ENCODE measurements at regions not wholly inside any gene's neighbourhood (a gene's known extent, or its start where the extent isn't known, plus 50 kb on each side); places are given as distances from the start of the nearest gene placed in this dataset.

DNA sequence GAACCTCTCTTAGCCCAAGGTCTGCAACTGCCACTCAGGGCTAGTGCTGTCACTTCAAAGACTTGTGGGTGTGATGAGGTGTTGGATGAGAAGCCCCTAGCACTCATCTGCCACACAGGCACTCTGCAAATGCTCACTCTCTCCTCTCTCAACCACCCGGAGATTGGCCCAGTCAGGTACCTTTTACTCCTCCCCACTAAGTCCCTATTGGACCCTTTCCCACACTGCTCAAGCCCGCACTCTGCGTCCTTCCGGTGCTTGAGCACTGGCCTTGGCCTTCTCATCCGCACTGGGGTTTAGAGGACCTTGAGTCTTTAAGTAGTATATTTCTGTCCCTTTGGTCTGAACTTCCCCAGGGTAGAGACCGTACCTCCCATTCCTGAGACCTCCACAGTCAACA, 308.0 kb downstream of the NXPE2 start:
- DNase-seq (ENCODE audit: low read depth, low spot score), result no peak
- BruUV-seq (replicated peaks), result no TSS peak
- Histone ChIP-seq H3K9ac (ENCODE audit: low read length) (no peak overlapping the region), H3K9me2 (ENCODE audit: insufficient read depth) (no peaks in the 10 kb centered on the region), H2AFZ (ENCODE audit: low read depth, low read length, poor library complexity, severe bottlenecking) (no peak overlapping the region), H3K27ac (ENCODE audit: low read depth, low read length) (no peak overlapping the region), H3K4me3 (replicated peaks in 1 of 2; ENCODE audit: low read depth in 1 of 2, low read length in 2 of 2) (no peak overlapping the region), H3K79me2 (ENCODE audit: insufficient read depth, low read length) (no peaks in the 10 kb centered on the region), H3K9me3 (ENCODE audit: control insufficient read depth in 1 of 2, insufficient read depth in 1 of 2, low read depth in 1 of 2, low read length in 2 of 2) (peaks cover 0 to 7% of the 10 kb centered on the region in 2 experiments; a peak in 2 of 4 replicates), H4K20me1 (ENCODE audit: insufficient read depth) (no peaks in the 10 kb centered on the region), H3K27me3 (ENCODE audit: insufficient read depth, low read length) (no peaks in the 10 kb centered on the region), H3K4me1 (ENCODE audit: control insufficient read depth in 1 of 2, insufficient read depth in 2 of 2, low read length in 2 of 2) (no peaks in the 10 kb centered on the region), H3K4me2 (ENCODE audit: low read length) (no peak overlapping the region), H3K36me3 (ENCODE audit: control insufficient read depth in 1 of 2, insufficient read depth in 2 of 2, low read length in 2 of 2) (no peaks in the 10 kb centered on the region)
- no peak for TF ChIP-seq ZNF274 (IDR thresholded peaks at IDR 0.05; ENCODE audit: low read depth, low read length)
- TF ChIP-seq CEBPB (IDR thresholded peaks at IDR 0.05; ENCODE audit: low read depth), result no peak
- TF ChIP-seq EZH2 (IDR thresholded peaks at IDR 0.05), result no peak
- TF ChIP-seq, protein P1, sequence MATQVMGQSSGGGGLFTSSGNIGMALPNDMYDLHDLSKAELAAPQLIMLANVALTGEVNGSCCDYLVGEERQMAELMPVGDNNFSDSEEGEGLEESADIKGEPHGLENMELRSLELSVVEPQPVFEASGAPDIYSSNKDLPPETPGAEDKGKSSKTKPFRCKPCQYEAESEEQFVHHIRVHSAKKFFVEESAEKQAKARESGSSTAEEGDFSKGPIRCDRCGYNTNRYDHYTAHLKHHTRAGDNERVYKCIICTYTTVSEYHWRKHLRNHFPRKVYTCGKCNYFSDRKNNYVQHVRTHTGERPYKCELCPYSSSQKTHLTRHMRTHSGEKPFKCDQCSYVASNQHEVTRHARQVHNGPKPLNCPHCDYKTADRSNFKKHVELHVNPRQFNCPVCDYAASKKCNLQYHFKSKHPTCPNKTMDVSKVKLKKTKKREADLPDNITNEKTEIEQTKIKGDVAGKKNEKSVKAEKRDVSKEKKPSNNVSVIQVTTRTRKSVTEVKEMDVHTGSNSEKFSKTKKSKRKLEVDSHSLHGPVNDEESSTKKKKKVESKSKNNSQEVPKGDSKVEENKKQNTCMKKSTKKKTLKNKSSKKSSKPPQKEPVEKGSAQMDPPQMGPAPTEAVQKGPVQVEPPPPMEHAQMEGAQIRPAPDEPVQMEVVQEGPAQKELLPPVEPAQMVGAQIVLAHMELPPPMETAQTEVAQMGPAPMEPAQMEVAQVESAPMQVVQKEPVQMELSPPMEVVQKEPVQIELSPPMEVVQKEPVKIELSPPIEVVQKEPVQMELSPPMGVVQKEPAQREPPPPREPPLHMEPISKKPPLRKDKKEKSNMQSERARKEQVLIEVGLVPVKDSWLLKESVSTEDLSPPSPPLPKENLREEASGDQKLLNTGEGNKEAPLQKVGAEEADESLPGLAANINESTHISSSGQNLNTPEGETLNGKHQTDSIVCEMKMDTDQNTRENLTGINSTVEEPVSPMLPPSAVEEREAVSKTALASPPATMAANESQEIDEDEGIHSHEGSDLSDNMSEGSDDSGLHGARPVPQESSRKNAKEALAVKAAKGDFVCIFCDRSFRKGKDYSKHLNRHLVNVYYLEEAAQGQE (IDR thresholded peaks at IDR 0.05; ENCODE audit: low read depth), result no peak
- TF ChIP-seq, protein P2, sequence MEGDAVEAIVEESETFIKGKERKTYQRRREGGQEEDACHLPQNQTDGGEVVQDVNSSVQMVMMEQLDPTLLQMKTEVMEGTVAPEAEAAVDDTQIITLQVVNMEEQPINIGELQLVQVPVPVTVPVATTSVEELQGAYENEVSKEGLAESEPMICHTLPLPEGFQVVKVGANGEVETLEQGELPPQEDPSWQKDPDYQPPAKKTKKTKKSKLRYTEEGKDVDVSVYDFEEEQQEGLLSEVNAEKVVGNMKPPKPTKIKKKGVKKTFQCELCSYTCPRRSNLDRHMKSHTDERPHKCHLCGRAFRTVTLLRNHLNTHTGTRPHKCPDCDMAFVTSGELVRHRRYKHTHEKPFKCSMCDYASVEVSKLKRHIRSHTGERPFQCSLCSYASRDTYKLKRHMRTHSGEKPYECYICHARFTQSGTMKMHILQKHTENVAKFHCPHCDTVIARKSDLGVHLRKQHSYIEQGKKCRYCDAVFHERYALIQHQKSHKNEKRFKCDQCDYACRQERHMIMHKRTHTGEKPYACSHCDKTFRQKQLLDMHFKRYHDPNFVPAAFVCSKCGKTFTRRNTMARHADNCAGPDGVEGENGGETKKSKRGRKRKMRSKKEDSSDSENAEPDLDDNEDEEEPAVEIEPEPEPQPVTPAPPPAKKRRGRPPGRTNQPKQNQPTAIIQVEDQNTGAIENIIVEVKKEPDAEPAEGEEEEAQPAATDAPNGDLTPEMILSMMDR (IDR thresholded peaks at IDR 0.05 in 2 of 3, conservative IDR thresholded peaks at IDR 0.05 in 1 of 3; ENCODE audit: borderline replicate concordance in 1 of 3, insufficient read depth in 1 of 3, low read depth in 2 of 3, low read length in 2 of 3), result no peak
- no peak for TF ChIP-seq ZBTB33 (IDR thresholded peaks at IDR 0.05; ENCODE audit: extremely low read depth, insufficient replicate concordance, low read length)
- no peak for TF ChIP-seq SP1 (IDR thresholded peaks at IDR 0.05; ENCODE audit: low read depth)
- TF ChIP-seq ELF1 (IDR thresholded peaks at IDR 0.05; ENCODE audit: borderline replicate concordance, low read depth), result no peak
- TF ChIP-seq TCF7L2 (IDR thresholded peaks at IDR 0.05; ENCODE audit: borderline replicate concordance, extremely low read depth, insufficient read depth, insufficient read length), result no peak
- TF ChIP-seq YY1 (IDR thresholded peaks at IDR 0.05; ENCODE audit: extremely low read depth, insufficient replicate concordance, low read depth, low read length), result no peak
- no peak for TF ChIP-seq CBX3 (IDR thresholded peaks at IDR 0.05; ENCODE audit: low read depth)
- TF ChIP-seq SRF (IDR thresholded peaks at IDR 0.05; ENCODE audit: low read depth), result no peak
- TF ChIP-seq ZFX (IDR thresholded peaks at IDR 0.05), result no peak
- TF ChIP-seq, protein P3, sequence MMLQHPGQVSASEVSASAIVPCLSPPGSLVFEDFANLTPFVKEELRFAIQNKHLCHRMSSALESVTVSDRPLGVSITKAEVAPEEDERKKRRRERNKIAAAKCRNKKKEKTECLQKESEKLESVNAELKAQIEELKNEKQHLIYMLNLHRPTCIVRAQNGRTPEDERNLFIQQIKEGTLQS (IDR thresholded peaks at IDR 0.05), result no peak
- no peak for TF ChIP-seq JUND (IDR thresholded peaks at IDR 0.05)
- no peak for TF ChIP-seq POLR2AphosphoS5 (IDR thresholded peaks at IDR 0.05; ENCODE audit: low read depth, low read length)
- no peak for TF ChIP-seq POLR2A (IDR thresholded peaks at IDR 0.05; ENCODE audit: borderline replicate concordance, extremely low read depth, insufficient read depth, insufficient read length)
- TF ChIP-seq RAD21 (IDR thresholded peaks at IDR 0.05; ENCODE audit: low read depth), result no peak
- ATAC-seq, result no peak
- POLR2A ChIA-PET, result no interaction called here
- intact Hi-C loops (cut with micrococcal nuclease), result no loop called here
- RAD21 ChIA-PET (ENCODE audit: low non-redundant PET in 1 of 2, low total read pairs in 2 of 2, uncharacterized antibody in 2 of 2, unreplicated experiment in 2 of 2), result no interaction called here
- CTCF ChIA-PET, result no interaction called here

Data from HCT116 (cell line).